Glutamatergic neuron (in vitro differentiated cells): ENCODE measurements at regions not wholly inside any gene's neighbourhood (a gene's known extent, or its start where the extent isn't known, plus 50 kb on each side); places are given as distances from the start of the nearest gene placed in this dataset.

Experiments used
- DNase-seq: peaks from one replicate; pipeline ENCODE4 v3.0.0; 2022
- H3K27ac Mint-ChIP-seq: one replicate; pipeline ENCODE4 v1.8.0; 2020; ENCODE audit warnings: mild to moderate bottlenecking, mixed read lengths, inconsistent platforms; ENCODE audit not compliant: unreplicated experiment
- H3K27me3 Mint-ChIP-seq: one replicate; pipeline ENCODE4 v1.8.0; 2020; ENCODE audit warnings: mild to moderate bottlenecking, moderate library complexity, mixed read lengths, inconsistent platforms; ENCODE audit not compliant: unreplicated experiment
- H3K36me3 Mint-ChIP-seq: one replicate; pipeline ENCODE4 v1.8.0; 2020; ENCODE audit warnings: mild to moderate bottlenecking, mixed read lengths, inconsistent platforms; ENCODE audit not compliant: unreplicated experiment
- H3K4me1 Mint-ChIP-seq: one replicate; pipeline ENCODE4 v1.8.0; 2020; ENCODE audit warnings: mild to moderate bottlenecking, low read depth, mixed read lengths, inconsistent platforms; ENCODE audit not compliant: unreplicated experiment
- H3K4me3 Mint-ChIP-seq: one replicate; pipeline ENCODE4 v1.8.0; 2020; ENCODE audit warnings: mild to moderate bottlenecking, mixed read lengths, inconsistent platforms; ENCODE audit not compliant: unreplicated experiment
- H3K9me3 Mint-ChIP-seq: one replicate; pipeline ENCODE4 v1.8.0; 2020; ENCODE audit warnings: mild to moderate bottlenecking, moderate library complexity, mixed read lengths, inconsistent platforms; ENCODE audit not compliant: unreplicated experiment
- TF ChIP-seq, protein P1 (sequence below): fragments of 200-600 bp; sonication (generic); IDR thresholded peaks from one replicate; pipeline ENCODE4 v1.5.0; 2021; ENCODE audit not compliant: partially characterized antibody, unreplicated experiment

- Mint-ChIP-seq H3K4me1 (no peaks in the 10 kb centered on the region), H3K4me3 (no peak overlapping the region), H3K27ac (no peak overlapping the region), H3K27me3 (no peaks in the 10 kb centered on the region), H3K36me3 (no peaks in the 10 kb centered on the region), H3K9me3 (no peaks in the 10 kb centered on the region)
- DNase-seq = no peak
- TF ChIP-seq, protein P1, sequence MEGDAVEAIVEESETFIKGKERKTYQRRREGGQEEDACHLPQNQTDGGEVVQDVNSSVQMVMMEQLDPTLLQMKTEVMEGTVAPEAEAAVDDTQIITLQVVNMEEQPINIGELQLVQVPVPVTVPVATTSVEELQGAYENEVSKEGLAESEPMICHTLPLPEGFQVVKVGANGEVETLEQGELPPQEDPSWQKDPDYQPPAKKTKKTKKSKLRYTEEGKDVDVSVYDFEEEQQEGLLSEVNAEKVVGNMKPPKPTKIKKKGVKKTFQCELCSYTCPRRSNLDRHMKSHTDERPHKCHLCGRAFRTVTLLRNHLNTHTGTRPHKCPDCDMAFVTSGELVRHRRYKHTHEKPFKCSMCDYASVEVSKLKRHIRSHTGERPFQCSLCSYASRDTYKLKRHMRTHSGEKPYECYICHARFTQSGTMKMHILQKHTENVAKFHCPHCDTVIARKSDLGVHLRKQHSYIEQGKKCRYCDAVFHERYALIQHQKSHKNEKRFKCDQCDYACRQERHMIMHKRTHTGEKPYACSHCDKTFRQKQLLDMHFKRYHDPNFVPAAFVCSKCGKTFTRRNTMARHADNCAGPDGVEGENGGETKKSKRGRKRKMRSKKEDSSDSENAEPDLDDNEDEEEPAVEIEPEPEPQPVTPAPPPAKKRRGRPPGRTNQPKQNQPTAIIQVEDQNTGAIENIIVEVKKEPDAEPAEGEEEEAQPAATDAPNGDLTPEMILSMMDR = no peak
These were observed 2882.5 kb downstream of the PCDH9 start for GRCh38 chr13:64347664-64348063.

DNA sequence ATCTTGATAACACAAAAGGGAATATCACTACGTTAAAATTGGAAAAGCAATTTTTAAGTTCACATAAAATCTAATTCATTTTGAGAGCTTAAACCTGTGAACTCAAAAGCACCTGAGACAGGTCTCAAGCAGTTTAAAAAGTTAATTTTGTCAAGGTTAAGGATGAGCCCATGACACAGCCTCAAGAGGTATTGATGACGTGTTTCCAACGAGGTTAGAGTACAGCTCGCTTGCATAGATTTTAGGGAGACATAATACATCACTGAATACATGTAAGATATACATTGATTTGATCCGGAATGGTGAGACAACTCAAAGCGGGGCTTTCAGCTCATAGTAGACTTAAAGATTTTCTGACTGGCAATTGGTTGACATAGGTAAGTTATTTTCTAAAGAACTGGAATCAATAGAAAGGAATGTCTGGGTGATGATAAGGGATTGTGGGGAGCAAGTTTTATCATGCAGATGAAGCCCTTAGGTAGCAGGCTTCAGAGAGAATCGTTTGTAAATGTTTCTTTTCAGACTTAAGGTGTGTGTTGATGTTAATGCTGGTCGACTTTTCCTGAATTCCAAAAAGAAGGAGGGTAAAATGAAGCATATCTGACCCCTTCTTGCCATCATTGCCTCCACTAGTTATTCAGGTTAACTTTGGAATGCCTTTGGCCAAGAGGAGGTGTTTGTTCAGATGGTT lies 2890.6 kb downstream of the PCDH9 start:
- Mint-ChIP-seq H3K27ac (no peak overlapping the region), H3K4me3 (no peak overlapping the region), H3K27me3 (no peaks in the 10 kb centered on the region), H3K4me1 (no peaks in the 10 kb centered on the region), H3K36me3 (no peaks in the 10 kb centered on the region), H3K9me3 (no peaks in the 10 kb centered on the region)
- no peak for DNase-seq
- TF ChIP-seq, protein P1 = no peak

- Mint-ChIP-seq H3K36me3 (peaks cover 5% of the 10 kb centered on the region), H3K27ac (no peak overlapping the region), H3K4me1 (no peaks in the 10 kb centered on the region), H3K9me3 (no peaks in the 10 kb centered on the region), H3K4me3 (no peak overlapping the region), H3K27me3 (no peaks in the 10 kb centered on the region)
- TF ChIP-seq, protein P1 = no peak
- no peak for DNase-seq
These were observed 2891.5 kb downstream of the PCDH9 start for GRCh38 chr13:64338671-64339070.

DNA sequence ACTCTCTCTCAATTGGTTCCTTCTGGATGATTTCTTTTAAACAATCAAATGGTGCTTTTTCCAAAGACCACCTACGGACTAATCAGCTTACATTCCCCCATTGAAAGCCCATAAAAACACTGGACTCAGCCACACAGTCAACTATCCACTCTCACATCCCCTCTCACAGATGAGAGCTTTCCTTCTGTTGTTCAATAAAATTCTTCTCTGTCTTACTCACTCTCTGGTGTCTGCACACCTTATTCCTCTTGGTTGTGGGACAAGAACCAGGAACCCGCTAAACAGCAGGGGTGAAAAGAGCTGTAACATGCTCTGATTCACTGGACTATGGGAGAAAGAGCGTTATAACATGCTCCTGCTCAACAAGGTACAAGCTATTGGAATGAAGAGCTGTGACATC lies 2896.2 kb downstream of the PCDH9 start:
- Mint-ChIP-seq H3K4me1 (no peaks in the 10 kb centered on the region), H3K4me3 (no peak overlapping the region), H3K36me3 (peaks cover 8% of the 10 kb centered on the region), H3K9me3 (no peaks in the 10 kb centered on the region), H3K27ac (no peak overlapping the region), H3K27me3 (no peaks in the 10 kb centered on the region)
- TF ChIP-seq, protein P1 = no peak
- DNase-seq = no peak

- Mint-ChIP-seq H3K27me3 (no peaks in the 10 kb centered on the region), H3K4me1 (peaks cover 5% of the 10 kb centered on the region), H3K9me3 (no peaks in the 10 kb centered on the region), H3K27ac (no peak overlapping the region), H3K36me3 (peaks cover 8% of the 10 kb centered on the region), H3K4me3 (no peak overlapping the region)
- TF ChIP-seq, protein P1 = no peak
- no peak for DNase-seq
These were observed 2898.1 kb downstream of the PCDH9 start for GRCh38 chr13:64332048-64332447.
